HEK293 (cell line): ENCODE measurements at regions not wholly inside any gene's neighbourhood (a gene's known extent, or its start where the extent isn't known, plus 50 kb on each side); places are given as distances from the start of the nearest gene placed in this dataset.

Source experiments
- CTCF ChIA-PET: fragments of 350-600 bp; formaldehyde crosslinking; extraction: SDS; loops from one replicate; lab custom pipeline; 2021; ENCODE audit warnings: antibody characterized with exemption; lab: Yijun Ruan, JAX
- POLR2A ChIA-PET: fragments of 300-600 bp; formaldehyde crosslinking; extraction: SDS; loops from one replicate; lab custom pipeline; 2020; ENCODE audit warnings: antibody characterized with exemption, inconsistent platforms; lab: Yijun Ruan, JAX
- H3K27ac ChIP-seq: fragments of 200-500 bp; sonication (Bioruptor generic); 2 replicates; pipeline ENCODE4 v1.5.1; 2014; ENCODE audit warnings: low read depth, low read length, control low read depth, inconsistent platforms; ENCODE audit errors: extremely low read depth
- H3K36me3 ChIP-seq, 2 experiments: fragments of 200-500 bp in 1 of 2; sonication (Bioruptor generic) in 1 of 2; 1 replicate in 1 of 2; 2 replicates in 1 of 2; pipeline ENCODE4 v1.5.1; 2014 to 2017; ENCODE audit warnings: inconsistent platforms in 2 of 2, low read length in 2 of 2; ENCODE audit not compliant: control insufficient read depth in 2 of 2, insufficient read depth in 1 of 2
- H3K4me1 ChIP-seq: fragments of 200-500 bp; sonication (Bioruptor generic); 2 replicates; pipeline ENCODE4 v1.5.1; 2014; ENCODE audit warnings: mild to moderate bottlenecking, low read length, inconsistent platforms; ENCODE audit not compliant: control insufficient read depth, insufficient read depth
- H3K4me3 ChIP-seq: 2 replicates; pipeline ENCODE4 v1.5.1; 2011; ENCODE audit warnings: low read depth, mild to moderate bottlenecking, control low read depth, low read length, moderate library complexity
- H3K9me3 ChIP-seq: fragments of 200-500 bp; sonication (Bioruptor generic); 2 replicates; pipeline ENCODE4 v1.5.1; 2014; ENCODE audit warnings: low read depth, low read length, inconsistent platforms; ENCODE audit not compliant: control insufficient read depth, insufficient read depth
- AEBP2 ChIP-seq: fragments of 450-650 bp; formaldehyde crosslinking; IDR thresholded peaks from 2 replicates; pipeline ENCODE4 v1.5.1; 2016; ENCODE audit warnings: missing biosample characterization, missing genetic modification characterization, borderline replicate concordance
- ATF2 ChIP-seq: fragments of 450-650 bp; formaldehyde crosslinking; IDR thresholded peaks from 2 replicates; pipeline ENCODE4 v1.5.1; 2016; ENCODE audit warnings: missing biosample characterization, missing genetic modification characterization, low read depth
- INSM2 ChIP-seq: fragments of 450-650 bp; formaldehyde crosslinking; IDR thresholded peaks from 2 replicates; pipeline ENCODE4 v1.5.1; 2016; ENCODE audit warnings: missing biosample characterization, missing genetic modification characterization
- PATZ1 ChIP-seq: fragments of 450-650 bp; formaldehyde crosslinking; IDR thresholded peaks from 2 replicates; pipeline ENCODE4 v1.5.1; 2016; ENCODE audit warnings: missing biosample characterization, missing genetic modification characterization
- SP7 ChIP-seq: fragments of 450-650 bp; formaldehyde crosslinking; IDR thresholded peaks from 2 replicates; pipeline ENCODE4 v1.5.1; 2016; ENCODE audit warnings: missing biosample characterization, missing genetic modification characterization
- ZBTB1 ChIP-seq: fragments of 450-650 bp; formaldehyde crosslinking; IDR thresholded peaks from 2 replicates; pipeline ENCODE4 v1.5.1; 2016; ENCODE audit warnings: missing biosample characterization, missing genetic modification characterization
- ZBTB10 ChIP-seq: fragments of 450-650 bp; formaldehyde crosslinking; IDR thresholded peaks from 2 replicates; pipeline ENCODE4 v1.5.1; 2016; ENCODE audit warnings: missing biosample characterization, missing genetic modification characterization
- ZBTB21 ChIP-seq: fragments of 450-650 bp; formaldehyde crosslinking; IDR thresholded peaks from 2 replicates; pipeline ENCODE4 v1.5.1; 2017; ENCODE audit warnings: missing biosample characterization, missing genetic modification characterization
- ZNF146 ChIP-seq: fragments of 450-650 bp; formaldehyde crosslinking; IDR thresholded peaks from 2 replicates; pipeline ENCODE4 v1.5.1; 2016; ENCODE audit warnings: missing biosample characterization, missing genetic modification characterization
- ZNF155 ChIP-seq: fragments of 450-650 bp; formaldehyde crosslinking; IDR thresholded peaks from 2 replicates; pipeline ENCODE4 v1.5.1; 2016; ENCODE audit warnings: missing biosample characterization, missing genetic modification characterization
- ZNF174 ChIP-seq: fragments of 450-650 bp; formaldehyde crosslinking; IDR thresholded peaks from 2 replicates; pipeline ENCODE4 v1.5.0; 2017; ENCODE audit warnings: missing biosample characterization, mild to moderate bottlenecking, missing genetic modification characterization
- ZNF311 ChIP-seq: fragments of 450-650 bp; formaldehyde crosslinking; IDR thresholded peaks from 2 replicates; pipeline ENCODE4 v1.5.1; 2017; ENCODE audit warnings: missing biosample characterization, missing genetic modification characterization, borderline replicate concordance
- ZNF362 ChIP-seq: fragments of 450-650 bp; formaldehyde crosslinking; IDR thresholded peaks from 2 replicates; pipeline ENCODE4 v1.5.1; 2016; ENCODE audit warnings: missing biosample characterization, missing genetic modification characterization
- ZNF394 ChIP-seq: fragments of 450-650 bp; formaldehyde crosslinking; IDR thresholded peaks from 2 replicates; pipeline ENCODE4 v1.5.1; 2016; ENCODE audit warnings: missing biosample characterization, missing genetic modification characterization, mild to moderate bottlenecking, moderate library complexity, borderline replicate concordance
- ZNF514 ChIP-seq: fragments of 450-650 bp; formaldehyde crosslinking; IDR thresholded peaks from 2 replicates; pipeline ENCODE4 v1.5.1; 2016; ENCODE audit warnings: missing biosample characterization, missing genetic modification characterization
- ZNF626 ChIP-seq: fragments of 450-650 bp; sonication (Bioruptor Pico); formaldehyde crosslinking; IDR thresholded peaks from 2 replicates; pipeline ENCODE4 v1.5.1; 2018; ENCODE audit warnings: missing biosample characterization, missing genetic modification characterization, inconsistent platforms
- ZNF747 ChIP-seq: fragments of 450-650 bp; formaldehyde crosslinking; IDR thresholded peaks from 2 replicates; pipeline ENCODE4 v1.5.1; 2016; ENCODE audit warnings: missing biosample characterization, missing genetic modification characterization
- ZNF776 ChIP-seq: fragments of 450-650 bp; formaldehyde crosslinking; IDR thresholded peaks from 2 replicates; pipeline ENCODE4 v1.5.0; 2017; ENCODE audit warnings: missing biosample characterization, missing genetic modification characterization, borderline replicate concordance
- ZNF792 ChIP-seq: fragments of 450-650 bp; formaldehyde crosslinking; IDR thresholded peaks from 2 replicates; pipeline ENCODE4 v1.5.1; 2016; ENCODE audit warnings: missing biosample characterization, missing genetic modification characterization
- ZNF843 ChIP-seq: fragments of 450-650 bp; formaldehyde crosslinking; IDR thresholded peaks from 2 replicates; pipeline ENCODE4 v1.5.1; 2016; ENCODE audit warnings: missing biosample characterization, missing genetic modification characterization
- ZSCAN16 ChIP-seq: fragments of 450-650 bp; formaldehyde crosslinking; IDR thresholded peaks from 2 replicates; pipeline ENCODE4 v1.5.1; 2016; ENCODE audit warnings: missing biosample characterization, missing genetic modification characterization
- ZSCAN5A ChIP-seq: fragments of 450-650 bp; formaldehyde crosslinking; IDR thresholded peaks from 2 replicates; pipeline ENCODE4 v1.5.1; 2016; ENCODE audit warnings: missing biosample characterization, missing genetic modification characterization

- TF ChIP-seq SP7 (no peak), ZSCAN5A (tag by site-specific recombination) (no peak), ZNF843 (tag by site-specific recombination) (no peak)
Measured at GRCh38 chr16:50908468-50908867, 166.6 kb downstream of the CYLD start (continued).

GRCh38 chr16:50906454-50906853, 164.6 kb downstream of the CYLD start:
- no peaks in the 10 kb centered on the region for H3K9me3 ChIP-seq
- no peaks in the 10 kb centered on the region for H3K4me1 ChIP-seq
- ChIA-PET CTCF (interaction anchor here (1.4 kb wide), 1 partner anchor 23 kb away, joined by 4 read pairs; no protein-coding TSS in a partner anchor), POLR2A (no interaction called here)
- H3K27ac ChIP-seq: no peak overlapping the region
- H3K4me3 ChIP-seq: no peak overlapping the region
- no peaks in the 10 kb centered on the region for H3K36me3 ChIP-seq
- TF ChIP-seq INSM2 (tag by site-specific recombination): no peak
- no peak for TF ChIP-seq ZBTB1 (tag by site-specific recombination)
- TF ChIP-seq ZNF311 (tag by site-specific recombination): no peak
- TF ChIP-seq ZBTB21 (tag by site-specific recombination): no peak
- no peak for TF ChIP-seq ZNF792 (tag by site-specific recombination)
- TF ChIP-seq ZNF747 (tag by site-specific recombination): no peak
- TF ChIP-seq ZNF146: no peak
- TF ChIP-seq ZNF514 (tag by site-specific recombination): no peak
- TF ChIP-seq ZNF394 (tag by site-specific recombination): no peak
- no peak for TF ChIP-seq ZNF155
- TF ChIP-seq ZSCAN16 (tag by site-specific recombination): no peak
- no peak for TF ChIP-seq AEBP2 (tag by site-specific recombination)
- no peak for TF ChIP-seq PATZ1 (tag by site-specific recombination)
- no peak for TF ChIP-seq ATF2 (tag by site-specific recombination)
- TF ChIP-seq ZNF626 (tag by site-specific recombination): no peak
- TF ChIP-seq ZBTB10 (tag by site-specific recombination): no peak
- TF ChIP-seq ZNF174 (tag by site-specific recombination): no peak
- no peak for TF ChIP-seq ZNF362 (tag by site-specific recombination)
- TF ChIP-seq ZNF776 (tag by site-specific recombination): no peak
